ENCODE measurements at regions not wholly inside any gene's neighbourhood (a gene's known extent, or its start where the extent isn't known, plus 50 kb on each side); places are given as distances from the start of the nearest gene placed in this dataset.

GRCh38 chr4:127469542-127469941 is 163.2 kb upstream of the INTU start:
- TF ChIP-seq EZH2 (IDR thresholded peaks at IDR 0.05; ENCODE audit: insufficient read depth, poor library complexity, severe bottlenecking), result no peak
- TF ChIP-seq EZH2phosphoT487 (IDR thresholded peaks at IDR 0.05; ENCODE audit: insufficient read depth, low read depth), result no peak

Measured in GM23248 (cell line).